Activated CD4-positive, alpha-beta T cell treated with anti-CD3 and anti-CD28 coated beads, Interleukin-2, amount 10 ng/mL, durations not matched to agents 7 days and 5 days (primary cell): ENCODE measurements at regions not wholly inside any gene's neighbourhood (a gene's known extent, or its start where the extent isn't known, plus 50 kb on each side); places are given as distances from the start of the nearest gene placed in this dataset.

ENCODE experiments used
- CTCF ChIA-PET: fragments of 350-600 bp; sonication (Branson Sonifier 250); formaldehyde crosslinking; loops from one replicate; lab custom pipeline; 2021; ENCODE audit warnings: antibody characterized with exemption; lab: Charles Lee
- POLR2A ChIA-PET: fragments of 350-600 bp; sonication (Branson Sonifier 250); formaldehyde crosslinking; loops from one replicate; lab custom pipeline; 2021; ENCODE audit warnings: antibody characterized with exemption; lab: Charles Lee
- DNase-seq: peaks from one replicate; pipeline ENCODE4 v3.0.0-alpha.2; 2020
- H3K27ac Mint-ChIP-seq: one replicate; pipeline ENCODE4 v1.8.0; 2021; ENCODE audit warnings: mild to moderate bottlenecking, moderate library complexity, mixed read lengths
- H3K27me3 Mint-ChIP-seq: one replicate; pipeline ENCODE4 v1.8.0; 2021; ENCODE audit warnings: mixed read lengths
- H3K36me3 Mint-ChIP-seq: one replicate; pipeline ENCODE4 v1.8.0; 2021; ENCODE audit warnings: low read depth, mixed read lengths
- H3K4me1 Mint-ChIP-seq: one replicate; pipeline ENCODE4 v1.8.0; 2021; ENCODE audit warnings: mixed read lengths
- H3K4me3 Mint-ChIP-seq: one replicate; pipeline ENCODE4 v1.8.0; 2021; ENCODE audit warnings: mild to moderate bottlenecking, moderate library complexity, mixed read lengths
- H3K9me3 Mint-ChIP-seq: one replicate; pipeline ENCODE4 v1.8.0; 2021; ENCODE audit warnings: mixed read lengths

DNA sequence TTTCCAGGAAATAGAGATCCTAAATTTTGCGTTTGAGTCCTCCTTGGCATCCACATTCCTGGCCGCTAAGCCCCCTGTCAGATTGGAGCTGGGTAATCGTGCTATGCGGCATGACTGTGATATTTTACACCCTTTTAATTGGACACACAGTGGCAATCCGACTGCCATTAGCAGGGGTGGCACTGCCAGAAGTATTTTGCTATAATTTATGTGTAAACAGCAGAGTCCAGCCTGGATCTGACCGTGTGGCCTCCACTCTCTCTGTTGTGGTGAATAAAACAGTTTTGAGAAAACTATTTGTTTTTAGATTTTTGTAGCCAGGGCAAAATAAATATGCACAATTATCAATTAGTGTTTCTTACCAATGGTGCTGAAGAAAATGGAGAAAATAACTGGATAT is 281.0 kb upstream of the IRX2 start:
- Mint-ChIP-seq H3K9me3 (peaks cover 12% of the 10 kb centered on the region), H3K36me3 (no peaks in the 10 kb centered on the region), H3K27me3 (no peaks in the 10 kb centered on the region), H3K4me1 (no peaks in the 10 kb centered on the region), H3K27ac (no peak overlapping the region), H3K4me3 (no peak overlapping the region)
- no peak for DNase-seq
- ChIA-PET CTCF (interaction anchor here (0.5 kb wide), 1 partner anchor 397 kb away, joined by 3 read pairs; no protein-coding TSS in a partner anchor), POLR2A (no interaction called here)

DNA sequence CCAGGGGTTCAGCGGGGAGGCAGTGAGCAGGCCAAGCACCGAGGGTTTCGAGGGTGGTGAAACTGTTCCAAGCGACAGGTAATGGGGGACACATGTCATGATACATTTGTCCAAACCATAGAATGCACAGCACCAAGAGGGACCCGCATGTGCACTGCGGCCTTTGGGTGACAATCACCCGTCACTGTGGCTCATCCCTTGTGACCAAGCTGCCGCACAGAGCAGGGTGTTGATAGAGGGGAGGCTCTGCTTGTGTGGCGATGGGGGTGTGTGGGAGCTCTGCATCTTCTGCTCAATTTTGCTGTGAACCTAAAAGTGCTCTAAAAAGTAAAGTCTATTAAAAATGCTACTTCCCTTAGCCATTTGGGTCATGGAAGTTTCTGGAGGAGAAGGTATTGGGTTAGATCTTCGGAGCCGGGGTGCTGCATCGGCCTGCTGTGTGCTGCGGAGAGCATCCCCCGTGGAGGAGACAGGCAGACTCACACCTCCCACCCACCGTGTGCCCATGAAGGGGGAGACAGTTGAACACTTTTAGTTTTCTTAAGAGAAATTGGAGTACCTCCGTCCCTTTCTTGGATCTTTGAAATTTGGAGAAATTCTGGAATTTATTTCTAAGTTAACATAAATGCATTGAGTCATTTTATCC is 280.4 kb upstream of the IRX2 start:
- CTCF ChIA-PET: no interaction called here
- H3K4me3 Mint-ChIP-seq: no peak overlapping the region

DNA sequence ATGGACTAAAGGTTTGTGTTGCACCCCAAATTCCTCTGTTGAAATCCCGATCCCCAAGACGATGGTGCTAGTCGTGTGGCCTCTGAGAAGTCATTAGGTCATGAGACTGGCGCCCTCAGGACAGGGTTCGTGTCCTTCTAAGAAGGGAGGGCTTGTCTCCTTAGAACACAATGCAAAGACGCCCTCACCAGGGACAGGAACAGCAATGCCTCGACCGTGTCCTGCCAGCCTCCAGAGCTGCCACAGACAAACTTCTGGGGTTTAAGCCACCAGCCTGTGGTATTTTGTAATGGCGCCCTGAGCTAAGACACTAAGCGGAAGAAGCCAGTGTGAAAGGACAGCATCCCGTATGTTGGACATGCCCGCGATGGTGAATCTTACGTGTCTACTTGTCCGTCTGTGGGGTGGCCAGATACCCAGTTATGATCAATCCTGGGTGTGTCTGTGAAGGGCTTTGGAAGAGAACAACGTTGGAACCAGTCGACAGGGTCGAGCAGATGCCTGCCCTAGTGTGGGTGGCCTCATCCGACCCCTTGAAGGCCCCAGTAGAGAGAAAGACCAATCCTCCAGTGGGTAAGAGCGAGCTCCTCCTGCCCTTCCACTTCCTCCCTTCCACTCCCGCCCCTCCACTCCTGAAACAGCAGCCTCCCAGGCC is 279.2 kb upstream of the IRX2 start:
- Mint-ChIP-seq H3K27me3 (no peaks in the 10 kb centered on the region), H3K27ac (no peak overlapping the region), H3K9me3 (peaks cover 12% of the 10 kb centered on the region), H3K4me1 (no peaks in the 10 kb centered on the region), H3K36me3 (no peaks in the 10 kb centered on the region), H3K4me3 (no peak overlapping the region)
- ChIA-PET POLR2A (no interaction called here), CTCF (no interaction called here)
- no peak for DNase-seq

More for the DNA sequence above, 280.4 kb upstream of the IRX2 start:
- H3K27ac Mint-ChIP-seq: no peak overlapping the region
- H3K9me3 Mint-ChIP-seq: peaks cover 12% of the 10 kb centered on the region
- no peaks in the 10 kb centered on the region for H3K4me1 Mint-ChIP-seq
- no peaks in the 10 kb centered on the region for H3K36me3 Mint-ChIP-seq
- POLR2A ChIA-PET: no interaction called here
- H3K27me3 Mint-ChIP-seq: no peaks in the 10 kb centered on the region
- DNase-seq: no peak

DNA sequence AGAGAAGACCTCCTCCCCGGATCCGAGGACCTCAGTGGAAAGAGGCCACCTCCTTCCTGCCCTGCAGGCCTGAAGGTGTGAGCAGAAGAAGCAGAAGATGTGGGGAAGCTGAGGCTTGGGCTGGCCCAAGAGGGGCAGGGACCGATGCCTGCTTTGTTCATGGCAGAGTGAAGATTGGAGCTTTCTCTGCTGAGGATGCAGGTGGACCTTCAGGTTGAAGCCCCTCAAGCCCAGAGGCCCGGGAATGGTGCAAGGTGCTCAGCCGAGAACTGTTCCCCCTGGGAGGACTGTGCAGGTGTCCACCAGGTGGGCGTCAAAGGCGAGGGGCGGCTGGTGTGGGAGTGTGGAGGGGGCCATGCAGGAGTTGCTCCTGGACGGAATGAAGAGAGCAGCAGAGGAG is 277.9 kb upstream of the IRX2 start:
- Mint-ChIP-seq H3K4me1 (no peaks in the 10 kb centered on the region), H3K27ac (no peak overlapping the region), H3K27me3 (no peaks in the 10 kb centered on the region), H3K4me3 (no peak overlapping the region), H3K9me3 (peaks cover 12% of the 10 kb centered on the region), H3K36me3 (no peaks in the 10 kb centered on the region)
- no peak for DNase-seq
- ChIA-PET POLR2A (no interaction called here), CTCF (no interaction called here)

DNA sequence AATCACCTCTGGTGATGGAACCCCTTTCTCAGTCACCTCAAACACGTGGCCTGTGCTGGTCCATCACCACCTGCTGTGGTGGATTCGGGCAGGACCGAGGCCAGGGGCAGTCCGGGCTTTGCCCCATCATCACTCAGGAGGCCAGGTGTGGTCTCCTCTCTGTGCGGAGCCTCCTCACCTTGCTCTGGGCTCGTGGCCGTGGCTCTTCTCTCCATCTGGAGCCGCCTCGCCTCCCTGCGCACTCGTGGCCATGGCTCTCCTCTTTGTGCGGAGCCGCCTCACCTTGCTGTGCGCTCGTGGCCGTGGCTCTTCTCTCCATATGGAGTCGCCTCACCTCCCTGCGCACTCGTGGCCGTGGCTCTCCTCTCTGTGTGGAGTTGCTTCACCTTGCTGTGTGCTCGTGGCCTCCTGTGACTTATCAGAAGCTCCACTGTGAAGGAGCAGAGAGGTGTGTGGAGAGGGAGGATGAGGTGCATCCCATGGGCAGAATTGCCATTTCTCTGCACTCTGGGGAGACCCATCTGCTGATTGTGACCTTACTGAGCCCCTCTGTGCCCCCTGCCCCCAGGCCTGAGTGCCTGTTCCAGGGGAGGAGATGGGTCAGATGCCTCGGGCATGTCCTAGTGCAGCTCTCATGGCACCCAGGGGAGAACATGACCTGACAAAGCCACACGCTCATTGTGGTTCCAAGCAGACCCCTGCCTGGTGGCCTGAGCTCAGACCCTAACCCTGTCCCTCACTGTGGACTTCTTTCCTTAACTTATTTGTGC is 276.6 kb upstream of the IRX2 start:
- ChIA-PET CTCF (no interaction called here), POLR2A (no interaction called here)
- DNase-seq: no peak
- H3K36me3 Mint-ChIP-seq: no peaks in the 10 kb centered on the region
- H3K27ac Mint-ChIP-seq: no peak overlapping the region
- peaks cover 9% of the 10 kb centered on the region for H3K9me3 Mint-ChIP-seq
- no peak overlapping the region for H3K4me3 Mint-ChIP-seq
- H3K4me1 Mint-ChIP-seq: no peaks in the 10 kb centered on the region
- H3K27me3 Mint-ChIP-seq: no peaks in the 10 kb centered on the region

DNA sequence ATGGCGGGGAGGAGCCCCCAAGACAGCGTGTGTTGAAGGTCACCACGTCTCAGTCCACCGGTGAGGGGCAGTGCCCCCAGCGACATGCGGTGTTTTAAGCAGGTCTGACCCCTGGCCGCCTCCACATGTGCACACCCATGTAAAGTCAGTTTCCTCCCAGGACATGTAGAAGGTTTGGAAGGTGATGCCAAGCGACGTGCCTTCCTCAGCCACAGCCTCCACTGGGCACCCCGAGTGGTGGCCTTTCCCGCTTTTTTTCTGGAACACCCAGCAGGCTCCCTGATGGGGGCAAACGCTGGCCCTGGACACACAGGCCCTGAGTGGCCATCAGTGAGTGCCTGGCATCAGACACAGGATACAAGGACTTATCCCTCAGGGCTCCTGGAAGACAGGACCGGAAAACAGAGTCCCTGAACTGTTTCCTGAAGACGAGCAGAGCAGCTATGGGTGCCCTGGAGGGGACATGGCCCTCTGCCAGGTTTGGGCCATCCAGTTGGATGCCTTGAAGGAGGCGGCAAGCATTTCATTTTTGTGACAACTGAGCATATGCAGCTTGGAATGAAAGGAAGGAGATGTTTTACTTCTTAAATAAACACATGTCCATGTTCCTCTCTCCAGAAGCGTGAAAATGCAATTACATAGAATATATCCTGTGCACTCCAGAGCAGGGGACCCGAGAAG is 275.8 kb upstream of the IRX2 start:
- CTCF ChIA-PET: no interaction called here
- no peak overlapping the region for H3K27ac Mint-ChIP-seq

DNA sequence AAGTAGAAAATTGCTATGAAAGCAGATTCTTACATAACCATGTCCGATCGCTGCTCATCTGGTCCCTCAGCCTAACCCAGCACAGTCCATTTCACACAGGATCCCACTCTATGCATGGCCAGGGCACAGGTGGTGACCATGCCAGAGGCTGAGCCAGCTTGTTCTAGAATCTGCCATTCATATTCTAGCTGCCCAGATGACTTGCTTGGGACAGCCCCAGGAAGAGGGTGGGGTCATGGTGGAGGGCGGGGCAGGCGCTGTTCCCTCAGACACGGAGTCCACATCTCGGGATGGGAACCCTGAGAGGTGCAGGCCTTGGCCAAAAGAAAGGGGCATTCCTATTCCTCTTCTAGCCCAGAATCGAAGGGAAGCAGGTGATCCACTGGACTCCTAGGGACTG is 275.2 kb upstream of the IRX2 start:
- H3K27me3 Mint-ChIP-seq: no peaks in the 10 kb centered on the region
- H3K4me1 Mint-ChIP-seq: no peaks in the 10 kb centered on the region
- no peak overlapping the region for H3K4me3 Mint-ChIP-seq
- H3K9me3 Mint-ChIP-seq: peaks cover 9% of the 10 kb centered on the region
- ChIA-PET POLR2A (no interaction called here), CTCF (no interaction called here)
- DNase-seq: no peak
- H3K36me3 Mint-ChIP-seq: no peaks in the 10 kb centered on the region
- H3K27ac Mint-ChIP-seq: no peak overlapping the region

More for the DNA sequence above, 275.8 kb upstream of the IRX2 start:
- POLR2A ChIA-PET: no interaction called here
- no peak for DNase-seq
- Mint-ChIP-seq H3K4me3 (no peak overlapping the region), H3K27me3 (no peaks in the 10 kb centered on the region), H3K4me1 (no peaks in the 10 kb centered on the region), H3K36me3 (no peaks in the 10 kb centered on the region), H3K9me3 (peaks cover 9% of the 10 kb centered on the region)

DNA sequence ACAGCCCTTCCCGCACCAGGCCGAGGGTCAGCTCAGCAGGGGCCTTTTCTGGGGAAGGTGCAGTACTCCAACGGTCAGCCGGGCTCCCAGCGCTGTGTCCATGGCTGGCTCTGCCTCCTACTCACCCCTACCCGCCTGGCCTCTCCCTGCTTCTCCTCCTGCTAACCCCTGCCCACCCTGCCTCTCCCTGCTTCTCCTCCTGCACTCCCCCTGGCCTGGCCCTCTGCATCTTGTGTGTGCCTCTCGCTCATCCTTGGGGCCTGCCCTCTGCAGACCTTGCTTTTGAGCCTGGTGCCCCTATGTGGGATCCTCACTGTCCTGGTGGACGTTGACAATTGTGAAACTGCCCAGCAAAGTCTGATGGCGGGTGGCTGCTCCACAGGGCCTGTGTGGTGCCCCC is 274.6 kb upstream of the IRX2 start:
- H3K27ac Mint-ChIP-seq: no peak overlapping the region
- H3K4me1 Mint-ChIP-seq: no peaks in the 10 kb centered on the region
- no peak overlapping the region for H3K4me3 Mint-ChIP-seq
- peaks cover 4% of the 10 kb centered on the region for H3K9me3 Mint-ChIP-seq
- H3K27me3 Mint-ChIP-seq: no peaks in the 10 kb centered on the region
- POLR2A ChIA-PET: no interaction called here
- no peak for DNase-seq
- CTCF ChIA-PET: no interaction called here
- no peaks in the 10 kb centered on the region for H3K36me3 Mint-ChIP-seq

DNA sequence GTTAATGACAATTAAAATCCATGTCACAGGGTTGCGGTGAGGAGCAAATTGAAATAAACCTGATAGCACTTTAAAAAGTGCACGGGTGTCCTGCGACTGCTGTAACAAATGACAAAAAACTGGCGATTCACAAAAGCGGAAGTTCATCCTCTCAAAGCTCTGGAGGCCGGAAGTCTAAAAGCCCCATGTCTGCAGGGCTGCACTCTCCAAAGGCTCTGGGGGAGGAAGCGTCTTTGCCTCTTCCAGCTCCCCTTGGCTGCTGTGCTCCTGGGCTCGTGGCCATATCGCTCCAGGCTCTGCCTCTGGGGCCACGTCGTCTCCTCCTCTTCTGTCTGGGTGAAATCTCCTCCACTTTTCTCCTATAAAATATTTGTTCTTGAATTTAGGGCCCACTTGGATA is 273.9 kb upstream of the IRX2 start:
- ChIA-PET POLR2A (no interaction called here), CTCF (no interaction called here)
- Mint-ChIP-seq H3K27ac (no peak overlapping the region), H3K36me3 (no peaks in the 10 kb centered on the region), H3K4me3 (no peak overlapping the region), H3K9me3 (peaks cover 2% of the 10 kb centered on the region), H3K27me3 (no peaks in the 10 kb centered on the region), H3K4me1 (no peaks in the 10 kb centered on the region)
- no peak for DNase-seq

DNA sequence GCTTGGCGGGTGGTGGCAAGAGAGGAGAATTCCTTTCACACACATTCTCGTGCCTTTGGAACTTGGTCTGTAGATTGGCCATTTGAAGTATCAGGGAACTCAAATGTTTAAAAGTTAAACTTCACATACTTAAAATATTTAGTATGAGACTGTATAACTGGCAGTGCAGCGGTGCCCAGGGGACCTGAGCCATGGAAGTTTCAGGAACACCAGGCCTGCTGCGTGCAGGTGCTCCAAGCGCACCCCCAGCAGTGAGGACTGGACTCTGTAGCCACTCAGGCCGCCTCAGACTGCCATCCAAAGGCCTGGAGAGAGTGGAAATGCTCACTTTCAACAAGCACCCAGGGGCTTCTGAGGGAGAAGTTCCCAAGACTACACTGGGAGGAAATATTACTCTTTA is 273.5 kb upstream of the IRX2 start:
- H3K27ac Mint-ChIP-seq: no peak overlapping the region
- H3K4me3 Mint-ChIP-seq: no peak overlapping the region
- no peaks in the 10 kb centered on the region for H3K36me3 Mint-ChIP-seq
- no peaks in the 10 kb centered on the region for H3K4me1 Mint-ChIP-seq
- ChIA-PET CTCF (no interaction called here), POLR2A (no interaction called here)
- peaks cover 2% of the 10 kb centered on the region for H3K9me3 Mint-ChIP-seq
- no peaks in the 10 kb centered on the region for H3K27me3 Mint-ChIP-seq
- DNase-seq: no peak

DNA sequence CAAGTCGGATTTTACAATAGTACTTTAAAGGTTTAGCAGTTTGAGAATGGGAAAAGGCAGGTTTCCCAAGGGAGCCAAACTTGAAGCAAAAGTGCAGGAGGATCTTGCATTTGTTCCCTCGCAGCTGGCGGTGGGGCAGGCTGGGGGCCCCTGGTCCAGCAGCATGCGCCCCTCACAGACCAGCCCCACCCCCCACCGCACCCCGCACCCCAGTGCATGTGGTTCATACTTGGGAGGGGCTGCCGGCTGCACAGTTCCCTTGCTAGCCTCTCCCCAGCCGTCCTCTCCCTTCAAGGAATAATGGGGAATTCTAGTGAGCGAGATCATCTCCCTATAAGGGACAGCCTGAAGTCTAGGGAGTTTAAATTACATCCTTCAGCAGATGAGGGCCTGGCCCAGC is 273.1 kb upstream of the IRX2 start:
- peaks cover 2% of the 10 kb centered on the region for H3K9me3 Mint-ChIP-seq
- POLR2A ChIA-PET: no interaction called here
- H3K27me3 Mint-ChIP-seq: no peaks in the 10 kb centered on the region
- DNase-seq: no peak
- H3K36me3 Mint-ChIP-seq: no peaks in the 10 kb centered on the region
- H3K4me3 Mint-ChIP-seq: no peak overlapping the region
- CTCF ChIA-PET: no interaction called here
- H3K4me1 Mint-ChIP-seq: no peaks in the 10 kb centered on the region
- no peak overlapping the region for H3K27ac Mint-ChIP-seq

DNA sequence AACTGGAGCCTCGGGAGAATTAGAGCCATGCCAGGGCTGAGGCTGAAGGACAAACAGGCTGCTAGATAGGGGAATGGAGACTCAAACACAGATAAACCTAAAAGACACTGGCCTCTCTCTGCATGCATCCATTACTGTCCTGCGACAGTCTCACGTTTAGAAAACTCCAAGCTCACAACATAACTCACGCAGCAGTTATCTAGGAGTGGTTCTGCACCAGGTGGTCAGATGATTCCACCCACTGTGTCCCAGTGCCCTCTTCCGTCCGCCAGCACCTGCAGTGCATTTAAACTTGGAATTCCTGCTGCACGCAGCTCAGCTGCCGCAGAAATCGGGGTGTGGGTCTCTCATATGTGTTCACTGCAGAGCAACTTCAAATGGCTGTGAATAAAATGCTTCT is 272.6 kb upstream of the IRX2 start:
- POLR2A ChIA-PET: no interaction called here
- Mint-ChIP-seq H3K4me1 (no peaks in the 10 kb centered on the region), H3K36me3 (no peaks in the 10 kb centered on the region), H3K27me3 (no peaks in the 10 kb centered on the region), H3K9me3 (peaks cover 2% of the 10 kb centered on the region), H3K27ac (no peak overlapping the region), H3K4me3 (no peak overlapping the region)
- CTCF ChIA-PET: no interaction called here
- no peak for DNase-seq

DNA sequence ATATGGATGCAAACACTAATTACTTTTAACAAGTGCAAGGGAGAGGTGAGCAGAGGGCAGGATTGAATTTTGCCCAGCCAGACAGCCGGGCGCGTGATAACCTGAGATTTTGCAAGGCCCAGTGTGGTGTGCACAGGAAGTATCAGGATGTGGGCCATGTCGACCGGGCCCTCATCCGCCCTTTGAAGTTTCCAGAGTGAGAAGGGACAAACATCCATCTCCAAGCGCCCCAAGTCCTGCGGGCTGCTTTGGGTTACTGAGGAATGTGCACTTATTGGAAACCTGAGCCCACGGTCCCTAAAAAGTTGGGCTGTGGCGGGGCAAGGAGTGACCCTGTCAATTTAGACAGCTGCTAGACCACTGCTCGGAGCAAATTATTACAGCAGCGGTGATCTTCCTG is 272.2 kb upstream of the IRX2 start:
- H3K4me3 Mint-ChIP-seq: no peak overlapping the region
- ChIA-PET POLR2A (no interaction called here), CTCF (no interaction called here)
- no peak overlapping the region for H3K27ac Mint-ChIP-seq
- H3K4me1 Mint-ChIP-seq: no peaks in the 10 kb centered on the region
- peaks cover 2% of the 10 kb centered on the region for H3K9me3 Mint-ChIP-seq
- no peaks in the 10 kb centered on the region for H3K36me3 Mint-ChIP-seq
- DNase-seq: no peak
- no peaks in the 10 kb centered on the region for H3K27me3 Mint-ChIP-seq
